WERI-Rb-1 (cell line): ENCODE measurements at regions not wholly inside any gene's neighbourhood (a gene's known extent, or its start where the extent isn't known, plus 50 kb on each side); places are given as distances from the start of the nearest gene placed in this dataset.

Experiments
- DNase-seq: peaks from one replicate; pipeline ENCODE4 v3.0.0-alpha.2; 2020
- H3K27ac ChIP-seq: fragments of 250-450 bp; sonication (Bioruptor Pico); 2 replicates; pipeline ENCODE4 v1.5.1; 2020; ENCODE audit warnings: mild to moderate bottlenecking, moderate library complexity
- H3K27me3 ChIP-seq: fragments of 250-450 bp; sonication (Bioruptor Pico); 2 replicates; pipeline ENCODE4 v1.5.1; 2021; ENCODE audit warnings: mild to moderate bottlenecking, low read depth, moderate library complexity; ENCODE audit not compliant: insufficient read depth, severe bottlenecking
- H3K36me3 ChIP-seq: fragments of 250-450 bp; sonication (Bioruptor Pico); 2 replicates; pipeline ENCODE4 v1.5.1; 2020; ENCODE audit warnings: mild to moderate bottlenecking, moderate library complexity
- H3K4me3 ChIP-seq: 2 replicates; pipeline ENCODE4 v1.5.1; 2011; ENCODE audit warnings: low read depth, mild to moderate bottlenecking, control low read depth, low read length
- H3K9me3 ChIP-seq: fragments of 250-450 bp; sonication (Bioruptor Pico); 2 replicates; pipeline ENCODE4 v1.5.1; 2021; ENCODE audit warnings: mild to moderate bottlenecking, moderate library complexity; ENCODE audit not compliant: severe bottlenecking
- CTCF ChIP-seq: IDR thresholded peaks from 2 replicates; pipeline ENCODE4 v1.5.1; 2011; ENCODE audit warnings: low read depth, mild to moderate bottlenecking, control low read depth, inconsistent platforms, low read length

- H3K4me3 ChIP-seq = no peak overlapping the region
- no peaks in the 10 kb centered on the region for H3K27me3 ChIP-seq
- no peaks in the 10 kb centered on the region for H3K36me3 ChIP-seq
- no peaks in the 10 kb centered on the region for H3K9me3 ChIP-seq
- no peak for TF ChIP-seq CTCF
- H3K27ac ChIP-seq = no peak overlapping the region
- no peak for DNase-seq
These were observed 119.7 kb downstream of the MACROH2A1 start for GRCh38 chr5:135279328-135279727.

- H3K27ac ChIP-seq = no peak overlapping the region
- no peaks in the 10 kb centered on the region for H3K36me3 ChIP-seq
- H3K4me3 ChIP-seq = no peak overlapping the region
- H3K9me3 ChIP-seq = no peaks in the 10 kb centered on the region
- no peak for TF ChIP-seq CTCF
- no peak for DNase-seq
- H3K27me3 ChIP-seq = no peaks in the 10 kb centered on the region
These were observed 122.9 kb downstream of the MACROH2A1 start for GRCh38 chr5:135276151-135276550.

GRCh38 chr5:135273212-135273611, 125.8 kb downstream of the MACROH2A1 start:
- no peaks in the 10 kb centered on the region for H3K36me3 ChIP-seq
- H3K27ac ChIP-seq = peak overlapping the region; percentile 94
- no peak for TF ChIP-seq CTCF
- no peak overlapping the region for H3K4me3 ChIP-seq
- DNase-seq = no peak
- H3K9me3 ChIP-seq = no peaks in the 10 kb centered on the region
- no peaks in the 10 kb centered on the region for H3K27me3 ChIP-seq

- H3K27me3 ChIP-seq = no peaks in the 10 kb centered on the region
- no peak overlapping the region for H3K4me3 ChIP-seq
- H3K27ac ChIP-seq = peak overlapping the region; percentile 94
- no peak for TF ChIP-seq CTCF
- no peaks in the 10 kb centered on the region for H3K9me3 ChIP-seq
- DNase-seq = peak; percentile 40
- H3K36me3 ChIP-seq = no peaks in the 10 kb centered on the region
These were observed 126.7 kb downstream of the MACROH2A1 start for GRCh38 chr5:135272311-135272805.

GRCh38 chr5:135271533-135272310, 127.3 kb downstream of the MACROH2A1 start:
- Histone ChIP-seq H3K9me3 (no peaks in the 10 kb centered on the region), H3K27ac (peak overlapping the region; percentile 94), H3K4me3 (no peak overlapping the region), H3K36me3 (no peaks in the 10 kb centered on the region), H3K27me3 (no peaks in the 10 kb centered on the region)
- TF ChIP-seq CTCF = no peak
- peak; percentile 88 for DNase-seq
